HG03139 (cell line): ENCODE measurements at regions not wholly inside any gene's neighbourhood (a gene's known extent, or its start where the extent isn't known, plus 50 kb on each side); places are given as distances from the start of the nearest gene placed in this dataset.
"Not testable (repeated sequence)": the region's sequence is repeated elsewhere in the genome, so short reads cannot be mapped to it uniquely, and the experiment has no call there.

Experiments used
- ATAC-seq: cut with Tn5 transposase; IDR thresholded peaks from one replicate; pipeline ENCODE4 v1.9.1; 2021; ENCODE audit not compliant: unreplicated experiment

DNA sequence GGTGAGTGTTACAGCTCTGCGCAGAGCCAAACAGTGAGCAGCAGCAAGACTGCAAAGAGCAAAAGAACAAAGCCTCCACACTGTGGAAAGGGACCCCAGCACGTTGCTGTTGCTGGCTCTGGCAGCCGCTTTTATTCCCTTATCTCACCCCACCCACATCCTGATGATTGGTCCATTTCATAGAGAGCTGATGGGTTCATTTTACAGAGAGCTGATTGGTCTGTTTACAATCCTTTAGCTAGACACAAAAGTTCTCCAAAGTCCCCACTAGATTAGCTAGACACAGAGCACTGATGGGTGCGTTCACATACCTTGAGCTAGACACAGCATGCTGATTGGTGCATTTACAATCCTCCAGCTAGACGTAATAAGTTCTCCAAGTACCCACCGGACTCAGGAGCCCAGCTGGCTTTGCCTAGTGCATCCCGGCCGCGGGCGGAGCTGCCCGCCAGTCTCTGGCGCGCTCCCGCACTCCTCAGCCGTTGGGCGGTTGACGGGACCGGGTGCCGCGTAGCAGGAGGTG lies 291.4 kb upstream of the PRSS16 start:
- not testable (repeated sequence) for ATAC-seq

DNA sequence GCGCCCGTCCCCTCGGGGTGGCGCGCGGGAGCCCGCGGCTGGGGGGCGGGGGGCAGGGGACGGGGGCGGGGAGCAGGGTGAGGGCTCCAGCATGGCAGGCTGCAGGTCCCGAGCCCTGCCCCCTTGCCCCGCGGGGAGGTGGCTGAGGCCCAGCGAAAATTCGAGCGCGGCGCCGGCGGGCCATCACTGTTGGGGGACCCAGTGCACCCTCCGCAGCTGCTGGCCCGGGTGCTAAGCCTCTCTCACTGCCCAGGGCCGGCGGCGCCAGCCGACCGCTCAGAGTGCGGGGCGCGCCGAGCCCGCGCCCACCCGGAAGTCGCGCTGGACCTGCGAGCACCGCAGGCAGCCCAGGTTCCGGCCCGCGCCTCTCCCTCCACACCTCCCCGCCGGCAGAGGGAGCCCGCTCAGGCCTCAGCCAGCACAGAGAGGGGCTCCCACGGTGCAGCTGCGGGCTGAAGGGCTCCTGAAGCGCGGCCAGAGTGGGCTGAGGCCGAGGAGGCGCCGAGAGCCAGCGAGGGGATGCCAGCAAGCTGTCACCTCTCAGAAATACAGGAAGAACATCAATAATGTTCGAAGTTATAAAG lies 290.8 kb upstream of the PRSS16 start:
- ATAC-seq: not testable (repeated sequence)

DNA sequence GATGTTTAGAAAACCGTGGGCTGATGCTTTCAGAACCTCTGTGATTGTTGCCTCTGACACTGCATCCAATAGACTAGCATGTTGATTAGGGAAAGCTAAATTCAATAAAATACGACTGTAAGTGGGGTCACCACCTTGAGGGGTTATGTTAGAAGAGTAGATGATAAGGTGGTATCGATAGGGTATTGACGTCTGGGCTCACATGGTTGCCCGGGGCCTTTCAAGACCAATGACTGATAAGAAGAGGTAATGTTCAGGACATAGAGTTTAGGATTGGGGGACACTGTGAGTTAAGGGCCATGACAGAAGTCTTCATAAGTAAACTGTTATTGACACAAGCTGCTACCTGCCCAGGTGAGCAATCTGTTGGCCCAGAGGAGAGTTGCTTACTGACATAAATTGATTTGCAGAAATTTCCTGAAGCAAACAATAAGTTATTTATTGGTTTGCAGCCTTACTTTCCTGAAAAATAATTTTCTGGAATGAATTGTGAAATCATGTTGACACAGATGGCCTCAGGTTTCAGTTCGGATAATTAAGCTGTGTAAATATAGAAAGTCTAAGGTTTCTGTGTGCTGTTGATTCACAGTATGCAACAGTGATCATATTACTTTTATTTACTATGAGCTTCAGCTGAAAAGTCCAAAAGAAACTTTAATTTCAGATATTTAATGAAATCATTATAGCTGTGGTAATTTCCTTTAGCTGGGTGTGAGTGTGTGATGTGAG lies 289.9 kb upstream of the PRSS16 start:
- ATAC-seq: not testable (repeated sequence)

DNA sequence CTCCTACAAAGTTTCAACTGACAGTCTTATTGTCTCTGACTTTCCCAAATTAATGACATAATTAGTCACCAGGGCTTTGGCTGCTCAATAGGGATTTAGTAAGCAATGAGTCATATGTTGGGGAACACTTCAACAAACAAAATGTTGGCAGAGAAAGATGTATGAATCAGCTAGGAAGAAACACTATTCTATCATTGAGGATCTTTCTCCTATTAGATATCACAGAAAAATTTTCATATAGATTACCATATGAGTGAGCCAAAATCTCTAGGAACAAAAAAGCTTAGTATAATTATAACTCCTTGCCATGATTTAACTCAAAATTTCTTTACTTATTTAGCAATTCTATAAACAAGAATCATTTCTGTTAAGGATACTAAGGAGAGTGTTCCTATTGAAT lies 286.3 kb upstream of the PRSS16 start:
- not testable (repeated sequence) for ATAC-seq

DNA sequence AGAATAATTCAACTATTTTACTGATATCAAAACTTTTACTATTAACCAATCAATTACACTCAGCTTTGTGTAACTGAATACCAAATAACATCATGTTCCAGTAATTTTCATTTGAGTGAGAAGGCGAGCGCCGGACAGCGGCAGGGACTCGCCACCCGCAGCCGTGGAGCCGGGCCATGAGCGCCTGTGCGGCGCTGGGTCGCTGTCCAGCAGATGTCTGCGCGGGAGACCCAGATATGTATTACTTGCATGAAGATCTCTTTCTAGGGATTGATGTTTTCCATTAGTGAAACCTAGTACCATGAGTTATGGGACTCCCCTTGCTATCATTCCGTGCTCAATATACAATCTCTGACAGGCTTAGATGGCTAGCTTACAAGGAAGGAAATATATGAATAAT lies 245.1 kb upstream of the PRSS16 start:
- ATAC-seq: no peak

DNA sequence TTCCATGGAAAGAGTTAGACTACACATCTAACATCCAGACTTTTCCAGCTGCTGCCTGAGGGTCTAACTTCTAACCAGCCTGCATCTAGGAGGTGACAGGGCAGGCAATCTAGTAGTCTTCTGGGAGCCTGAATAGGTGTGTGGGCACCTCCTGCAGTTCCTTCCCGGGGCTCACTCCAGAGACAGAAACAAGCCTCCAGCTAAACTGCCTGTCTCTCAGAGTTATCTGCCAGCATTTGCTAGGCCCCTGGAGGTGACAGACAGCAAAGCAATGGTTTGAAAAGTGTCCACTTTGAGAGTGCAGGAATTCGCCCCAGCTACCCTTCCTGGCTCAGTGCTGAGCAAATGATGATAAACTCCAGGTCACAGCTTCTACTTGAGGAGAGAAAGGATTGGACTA lies 240.5 kb upstream of the PRSS16 start:
- no peak for ATAC-seq

DNA sequence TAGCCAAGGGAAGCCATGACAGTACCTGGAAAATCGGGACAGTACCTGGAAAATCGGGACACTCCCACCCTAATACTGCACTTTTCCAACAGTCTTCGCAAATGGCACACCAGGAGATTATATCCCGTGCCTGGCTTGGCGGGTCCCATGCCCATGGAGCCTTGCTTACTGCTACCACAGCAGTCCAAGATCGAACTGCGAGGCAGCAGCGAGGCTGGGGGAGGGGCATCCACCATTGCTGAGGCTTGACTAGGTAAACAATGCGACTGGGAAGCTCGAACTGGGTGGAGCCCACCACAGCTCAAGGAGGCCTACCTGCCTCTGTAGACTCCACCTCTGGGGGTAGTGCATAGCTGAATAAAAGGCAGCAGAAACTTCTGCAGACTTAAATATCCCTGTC lies 238.9 kb upstream of the PRSS16 start:
- not testable (repeated sequence) for ATAC-seq

DNA sequence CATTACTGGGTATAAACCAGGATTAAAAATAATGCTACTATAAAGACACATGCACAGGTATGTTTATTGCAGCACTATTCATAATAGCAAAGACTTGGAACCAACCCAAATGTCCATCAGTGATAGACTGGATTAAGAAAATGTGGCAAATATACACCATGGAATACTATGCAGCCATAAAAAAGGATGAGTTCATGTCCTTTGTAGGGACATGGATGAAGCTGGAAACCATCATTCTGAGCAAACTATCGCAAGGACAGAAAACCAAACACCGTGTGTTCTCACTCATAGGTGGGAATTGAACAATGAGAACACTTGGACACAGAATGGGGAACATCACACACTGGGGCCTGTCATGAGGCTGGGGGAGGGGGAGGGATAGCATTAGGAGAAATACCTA lies 233.4 kb upstream of the PRSS16 start:
- ATAC-seq: not testable (repeated sequence)

DNA sequence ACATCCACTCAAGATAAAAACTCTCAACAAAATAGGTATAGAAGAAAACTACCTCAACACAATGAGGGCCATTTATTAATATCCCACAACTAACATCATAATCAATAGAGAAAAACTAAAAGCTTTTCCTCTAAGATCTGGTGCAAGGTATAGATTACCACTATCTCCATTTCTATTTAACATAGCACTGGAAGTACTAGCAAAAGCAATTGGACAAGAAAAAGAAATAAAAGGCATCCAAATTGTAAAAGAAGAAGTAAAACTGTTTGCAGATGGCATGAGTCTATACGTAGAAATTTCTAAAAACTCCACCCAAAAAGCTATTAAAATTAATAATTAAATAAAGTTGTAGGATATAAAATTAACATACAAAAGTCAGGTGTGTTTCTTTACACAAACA lies 230.8 kb upstream of the PRSS16 start:
- no peak for ATAC-seq

DNA sequence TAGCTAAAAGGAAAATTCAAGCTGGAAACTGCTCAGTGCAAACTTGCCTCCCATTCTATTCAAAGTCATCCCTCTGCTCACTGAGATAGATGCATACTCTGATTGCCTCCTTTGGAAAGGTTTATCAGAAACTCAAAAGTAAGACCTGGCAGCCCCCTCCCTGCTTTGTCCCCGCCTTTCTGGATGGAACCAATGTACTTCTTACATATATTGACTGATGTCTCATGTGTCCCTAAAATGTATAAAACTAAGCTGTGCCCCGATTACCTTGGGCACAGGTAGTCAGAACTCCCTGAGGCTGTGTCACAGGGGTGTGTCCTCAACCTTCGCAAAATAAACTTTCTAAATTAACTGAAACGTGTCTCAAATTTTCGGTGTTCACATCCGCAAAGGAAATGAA lies 229.1 kb upstream of the PRSS16 start:
- not testable (repeated sequence) for ATAC-seq

DNA sequence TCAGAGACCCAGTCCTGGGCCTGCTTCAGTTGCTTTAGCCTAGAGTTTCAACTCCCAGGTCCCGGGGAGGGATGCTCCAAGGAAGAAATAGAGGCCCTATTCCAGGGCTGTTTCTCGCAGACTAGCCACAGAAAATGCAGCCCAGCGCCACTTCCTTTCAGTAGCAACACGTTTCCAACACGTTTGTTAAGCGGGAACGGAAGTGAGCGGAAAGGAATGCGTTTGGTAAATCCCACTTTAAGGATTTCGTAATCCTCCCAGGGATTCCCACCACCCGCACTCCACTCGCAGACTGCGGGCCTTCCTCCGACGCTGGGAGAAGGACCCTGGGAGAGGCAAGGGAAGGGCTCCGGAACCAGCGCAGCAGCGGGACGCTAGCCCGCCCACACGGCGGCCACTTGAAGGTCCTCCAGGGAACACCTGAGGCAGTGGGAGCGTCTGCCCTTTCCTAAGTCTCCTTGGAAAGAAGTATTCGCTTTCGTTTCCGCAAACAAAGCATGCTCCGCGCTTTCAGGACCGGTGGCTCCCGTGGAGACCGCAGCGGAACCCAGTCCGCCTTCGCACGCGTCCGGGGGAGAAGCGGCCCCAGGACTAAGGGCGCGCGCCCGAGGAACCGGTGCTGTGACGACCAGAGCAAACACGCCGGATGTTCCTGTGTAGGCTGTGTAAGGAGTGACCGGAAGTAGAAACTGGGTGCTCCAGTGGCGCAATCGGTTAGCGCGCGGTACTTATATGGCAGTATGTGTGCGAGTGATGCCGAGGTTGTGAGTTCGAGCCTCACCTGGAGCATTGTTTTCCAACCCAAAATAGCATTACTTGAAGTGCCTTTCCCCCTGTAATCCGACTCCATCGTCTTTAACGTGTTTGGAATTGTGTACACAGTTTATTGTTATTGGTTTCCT lies 227.6 kb upstream of the PRSS16 start:
- ATAC-seq: peak; percentile 65

DNA sequence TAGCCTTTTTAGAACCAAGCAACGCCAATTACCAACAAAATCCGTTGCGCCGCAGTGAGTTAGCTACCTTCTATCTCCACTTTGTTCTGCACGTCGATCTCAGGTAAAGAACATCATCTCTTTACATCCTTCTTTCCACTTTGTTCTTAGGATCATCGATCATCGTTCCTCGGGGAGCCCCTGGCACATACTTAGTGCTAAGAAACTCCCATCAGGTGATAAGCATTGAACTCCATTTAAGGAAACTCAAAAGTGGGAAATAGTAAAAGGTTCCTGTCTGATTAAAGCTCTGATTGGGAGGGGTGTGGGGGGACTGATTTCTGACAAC lies 227.0 kb upstream of the PRSS16 start:
- ATAC-seq: no peak

DNA sequence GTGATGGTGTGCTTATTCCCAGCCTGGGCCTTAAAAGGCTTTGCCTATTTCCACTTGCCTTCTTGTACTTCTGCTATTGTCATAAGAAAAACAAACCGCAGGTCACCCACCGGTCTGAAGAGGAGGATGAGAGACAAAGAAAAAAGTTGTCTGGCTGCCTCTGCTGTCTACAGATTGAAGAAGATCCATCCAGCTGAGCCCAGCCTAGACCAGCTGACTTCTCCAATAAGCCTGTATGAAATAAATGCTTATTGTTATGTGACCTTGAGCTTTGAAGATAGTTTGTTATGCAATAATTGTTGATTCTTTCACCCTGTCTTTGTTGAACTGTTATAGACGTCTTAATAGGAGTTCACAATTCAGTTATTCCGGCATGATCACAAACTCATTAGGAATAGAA lies 223.8 kb upstream of the PRSS16 start:
- no peak for ATAC-seq

DNA sequence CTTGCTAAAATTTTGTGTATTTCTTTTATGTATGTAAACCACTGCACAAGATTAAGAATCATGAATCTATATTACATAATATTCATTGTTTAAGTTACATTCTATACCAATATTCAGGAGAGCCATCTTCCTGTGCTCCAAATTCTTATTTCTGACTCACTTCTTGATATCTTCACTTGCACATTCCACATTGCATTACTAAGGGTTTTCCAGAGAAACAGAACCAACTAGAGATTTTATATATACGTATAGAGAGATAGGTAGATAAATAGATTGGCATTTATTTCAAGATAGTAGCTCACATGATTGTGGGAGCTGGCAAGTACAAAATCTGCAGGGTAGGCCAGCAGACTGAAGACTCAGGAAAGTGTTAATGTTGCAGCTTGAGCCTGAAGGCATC lies 222.2 kb upstream of the PRSS16 start:
- ATAC-seq: no peak

DNA sequence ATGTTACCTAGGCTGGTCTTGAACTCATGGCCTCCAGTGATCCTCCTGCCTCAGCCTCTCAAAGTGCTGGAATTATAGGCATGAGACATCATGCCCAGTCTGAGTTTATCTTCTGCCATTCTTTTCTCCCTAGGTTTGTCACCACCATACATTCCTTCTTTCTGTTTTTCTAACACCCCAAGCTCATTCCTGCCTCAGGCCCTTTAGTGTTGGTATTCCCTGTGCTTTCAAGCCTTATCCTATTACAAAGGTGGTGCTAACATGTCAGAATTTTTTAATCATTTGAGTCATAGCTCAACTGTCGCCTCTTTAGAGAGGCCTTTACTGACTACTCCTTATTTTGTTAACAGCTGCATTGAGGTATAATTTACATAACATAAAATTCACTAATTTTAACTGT lies 221.1 kb upstream of the PRSS16 start:
- no peak for ATAC-seq

DNA sequence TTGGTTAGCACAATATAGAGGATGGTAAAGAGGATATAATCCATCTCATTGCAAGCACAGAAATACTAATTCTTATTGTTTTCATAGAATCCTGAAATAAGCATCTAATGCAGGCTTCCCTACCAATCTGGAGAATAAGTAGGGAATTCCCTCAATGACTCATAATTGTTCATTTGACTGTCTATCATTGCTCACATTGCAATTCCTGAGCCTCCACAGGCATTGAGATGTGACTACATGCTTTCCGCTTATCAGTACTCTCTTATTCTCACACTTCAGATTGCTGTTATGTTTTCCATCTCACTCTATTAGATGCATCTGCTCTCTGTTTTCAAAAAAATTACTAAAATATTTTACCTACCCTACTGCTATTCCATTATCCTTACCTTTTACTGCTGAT lies 216.2 kb upstream of the PRSS16 start:
- no peak for ATAC-seq

DNA sequence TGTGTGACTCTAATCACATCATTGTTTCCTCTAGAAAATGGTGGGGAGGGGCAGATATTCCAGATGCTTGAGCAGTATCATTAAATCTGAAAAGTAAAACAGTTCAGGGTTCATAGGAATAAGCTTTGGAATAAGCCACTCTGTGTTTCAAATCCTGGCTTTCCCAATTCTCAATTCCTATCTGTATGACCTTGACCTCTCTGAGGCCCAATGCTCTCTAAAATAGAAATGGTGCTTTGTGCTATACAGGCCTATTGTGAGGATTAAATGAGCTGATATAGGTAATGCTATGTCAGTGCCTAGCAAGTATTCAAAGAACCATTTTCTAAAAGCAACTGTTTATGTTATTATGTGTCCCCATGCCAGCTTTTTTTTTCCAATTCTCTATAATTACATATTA lies 209.0 kb upstream of the PRSS16 start:
- no peak for ATAC-seq

DNA sequence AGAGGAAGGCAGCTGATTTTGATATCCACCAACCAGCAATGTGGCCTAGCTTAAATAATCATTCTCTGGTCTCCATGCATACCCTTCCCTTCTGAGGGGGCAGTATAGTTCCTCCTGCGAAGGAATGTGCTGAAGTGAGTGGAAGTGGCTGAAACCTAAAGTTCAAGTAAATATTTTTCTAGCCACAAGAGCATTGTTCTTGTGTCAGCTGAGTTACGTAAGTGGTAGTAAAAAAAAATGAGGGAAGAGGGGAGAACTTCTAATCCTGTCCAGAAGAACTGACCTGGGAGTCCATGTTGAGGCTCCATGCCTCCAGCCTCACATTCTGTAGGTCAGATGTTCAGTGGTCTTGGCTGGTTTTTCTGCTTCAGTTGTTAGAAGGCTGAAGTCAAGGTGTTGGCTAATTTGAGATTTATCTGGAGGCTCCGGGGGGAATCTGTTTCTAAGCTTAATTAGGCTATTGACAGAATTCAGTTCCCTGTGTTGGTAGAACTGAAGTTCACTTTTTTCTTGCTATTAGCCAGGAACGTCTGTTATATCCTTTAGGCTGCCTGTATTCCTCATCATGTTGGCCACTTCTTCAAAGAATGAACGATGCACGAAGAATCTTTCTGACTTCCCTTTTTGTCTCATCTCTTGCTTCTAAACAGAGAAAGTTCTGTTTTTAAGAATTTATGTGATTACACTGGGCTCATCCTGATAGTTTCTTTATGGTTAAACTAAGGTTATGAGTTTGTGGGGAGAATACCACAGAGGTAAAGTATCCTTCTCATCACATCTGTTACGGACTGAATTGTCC lies 207.1 kb upstream of the PRSS16 start:
- ATAC-seq: no peak

DNA sequence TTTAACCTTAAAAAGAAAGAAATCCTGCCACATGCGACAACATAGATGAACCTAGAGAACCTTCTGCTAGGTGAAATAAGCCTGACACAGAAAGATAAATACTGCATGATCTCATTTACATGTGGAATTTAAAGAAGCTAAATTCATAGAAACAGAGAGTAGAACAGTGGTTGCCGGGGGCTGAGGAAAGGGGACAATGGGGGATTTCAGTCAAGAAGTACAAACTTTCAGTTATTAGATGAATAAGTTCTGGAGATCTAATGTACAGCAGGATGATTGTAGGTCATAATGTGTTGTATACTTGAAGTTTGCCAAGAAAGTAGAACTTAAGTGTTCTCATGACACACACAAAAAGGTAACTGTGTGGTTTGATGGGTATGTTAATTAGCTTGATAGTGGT lies 204.3 kb upstream of the PRSS16 start:
- no peak for ATAC-seq

DNA sequence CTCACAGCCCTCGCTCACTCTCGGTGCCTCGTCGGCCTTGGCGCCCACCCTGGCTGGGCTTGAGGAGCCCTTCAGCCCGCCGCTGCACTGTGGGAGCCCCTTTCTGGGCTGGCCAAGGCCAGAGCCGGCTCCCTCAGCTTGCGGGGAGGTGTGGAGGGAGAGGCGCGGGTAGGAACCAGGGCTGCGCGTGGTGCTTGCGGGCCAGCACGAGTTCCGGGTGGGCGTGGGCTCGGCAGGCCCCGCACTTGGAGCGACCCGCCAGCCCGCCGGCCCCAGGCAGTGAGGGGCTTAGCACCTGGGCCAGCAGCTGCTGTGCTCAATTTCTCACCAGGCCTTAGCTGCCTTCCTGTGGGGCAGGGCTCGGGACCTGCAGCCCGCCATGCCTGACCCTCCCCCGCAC lies 202.4 kb upstream of the PRSS16 start:
- ATAC-seq: not testable (repeated sequence)

DNA sequence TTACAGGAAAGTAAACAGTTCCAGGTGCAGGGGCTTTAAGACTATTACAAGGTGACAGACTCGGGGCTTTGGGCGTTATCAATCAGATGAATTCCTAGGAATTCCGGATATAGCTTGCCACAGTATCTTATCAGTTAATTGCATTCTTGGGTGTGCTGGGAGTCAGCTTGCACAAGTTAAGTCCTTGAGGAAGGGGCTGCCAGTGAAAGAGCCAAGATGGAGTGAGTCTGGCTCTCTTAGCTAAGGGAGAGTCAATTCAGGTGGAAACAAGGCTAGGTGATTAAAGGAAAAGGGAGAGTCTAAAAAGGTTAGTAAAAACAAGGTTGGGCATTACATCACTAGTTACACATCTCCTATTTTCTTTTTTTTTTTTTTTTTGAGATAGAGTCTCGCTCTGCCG lies 199.8 kb upstream of the PRSS16 start:
- not testable (repeated sequence) for ATAC-seq
